ENCODE measurements at regions not wholly inside any gene's neighbourhood (a gene's known extent, or its start where the extent isn't known, plus 50 kb on each side); places are given as distances from the start of the nearest gene placed in this dataset.

GRCh38 chr5:67680099-67680498, 483.5 kb upstream of the CD180 start:
- Histone ChIP-seq H3K27ac (ENCODE audit: low read length, poor library complexity, severe bottlenecking) (no peak overlapping the region), H3K14ac (ENCODE audit: low read length in 2 of 2) (no peak overlapping the region), H3K27me3 (ENCODE audit: control insufficient read depth in 1 of 2, insufficient read depth in 1 of 2, low read length in 2 of 2) (no peaks in the 10 kb centered on the region), H2AFZ (ENCODE audit: low read depth, low read length) (no peak overlapping the region), H3K9ac (ENCODE audit: low read length) (no peak overlapping the region), H2BK120ac (ENCODE audit: low read depth, low read length) (no peak overlapping the region), H3K18ac (ENCODE audit: low read depth in 1 of 2, low read length in 2 of 2) (no peak overlapping the region), H2AK5ac (ENCODE audit: low read length, severe bottlenecking) (no peak overlapping the region), H4K91ac (ENCODE audit: low read length) (no peak overlapping the region), H2BK12ac (ENCODE audit: low read length in 2 of 2) (no peak overlapping the region), H2BK5ac (ENCODE audit: low read depth, low read length, poor library complexity, severe bottlenecking) (no peak overlapping the region), H3K79me1 (replicated peaks; ENCODE audit: low read length, poor library complexity, severe bottlenecking) (no peaks in the 10 kb centered on the region), H3K4me2 (ENCODE audit: low read length, poor library complexity, severe bottlenecking) (no peak overlapping the region), H4K8ac (ENCODE audit: low read length) (no peak overlapping the region), H3K23ac (ENCODE audit: low read length in 2 of 2) (no peak overlapping the region), H3K9me3 (ENCODE audit: control insufficient read depth, low read length) (no peaks in the 10 kb centered on the region), H2BK15ac (ENCODE audit: low read depth, poor library complexity, severe bottlenecking) (no peak overlapping the region), H3K4me1 (ENCODE audit: control insufficient read depth, insufficient read depth, low read depth, low read length) (no peaks in the 10 kb centered on the region), H3K4ac (ENCODE audit: low read depth in 1 of 2, low read length in 2 of 2) (no peak overlapping the region), H3K4me3 (ENCODE audit: insufficient read depth in 1 of 2, low read depth in 1 of 2, low read length in 2 of 2) (no peak overlapping the region), H3K36me3 (ENCODE audit: control insufficient read depth in 1 of 2, insufficient read depth in 2 of 2, low read depth in 1 of 2, low read length in 2 of 2) (no peaks in the 10 kb centered on the region)
- peak; percentile 8 for DNase-seq

- WGBS, result 94% methylated on average over 1 of the region's 7 CpGs
- Histone ChIP-seq H2AFZ (ENCODE audit: low read depth, low read length) (no peak overlapping the region), H3K4ac (ENCODE audit: low read depth in 1 of 2, low read length in 2 of 2) (no peak overlapping the region), H3K27ac (ENCODE audit: low read length, poor library complexity, severe bottlenecking) (no peak overlapping the region), H4K8ac (ENCODE audit: low read length) (no peak overlapping the region), H4K91ac (ENCODE audit: low read length) (no peak overlapping the region), H3K23ac (ENCODE audit: low read length in 2 of 2) (no peak overlapping the region), H2BK5ac (ENCODE audit: low read depth, low read length, poor library complexity, severe bottlenecking) (no peak overlapping the region), H3K14ac (ENCODE audit: low read length in 2 of 2) (no peak overlapping the region), H2BK120ac (ENCODE audit: low read depth, low read length) (no peak overlapping the region), H3K27me3 (ENCODE audit: control insufficient read depth in 1 of 2, insufficient read depth in 1 of 2, low read length in 2 of 2) (no peaks in the 10 kb centered on the region), H3K4me2 (ENCODE audit: low read length, poor library complexity, severe bottlenecking) (no peak overlapping the region), H3K18ac (ENCODE audit: low read depth in 1 of 2, low read length in 2 of 2) (no peak overlapping the region), H2BK12ac (ENCODE audit: low read length in 2 of 2) (no peak overlapping the region), H3K9me3 (ENCODE audit: control insufficient read depth, low read length) (no peaks in the 10 kb centered on the region), H2BK15ac (ENCODE audit: low read depth, poor library complexity, severe bottlenecking) (no peak overlapping the region), H2AK5ac (ENCODE audit: low read length, severe bottlenecking) (no peak overlapping the region), H3K4me3 (ENCODE audit: insufficient read depth in 1 of 2, low read depth in 1 of 2, low read length in 2 of 2) (no peak overlapping the region), H3K79me1 (replicated peaks; ENCODE audit: low read length, poor library complexity, severe bottlenecking) (no peaks in the 10 kb centered on the region), H3K36me3 (ENCODE audit: control insufficient read depth in 1 of 2, insufficient read depth in 2 of 2, low read depth in 1 of 2, low read length in 2 of 2) (no peaks in the 10 kb centered on the region), H3K4me1 (ENCODE audit: control insufficient read depth, insufficient read depth, low read depth, low read length) (no peaks in the 10 kb centered on the region), H3K9ac (ENCODE audit: low read length) (no peak overlapping the region)
- DNase-seq, result no peak
Observed at GRCh38 chr5:67679184-67679841, 482.7 kb upstream of the CD180 start.

- H2AFZ ChIP-seq (ENCODE audit: low read depth, low read length), result no peak overlapping the region
- no peak overlapping the region for H3K14ac ChIP-seq (ENCODE audit: low read length in 2 of 2)
- H3K4ac ChIP-seq (ENCODE audit: low read depth in 1 of 2, low read length in 2 of 2), result no peak overlapping the region
- H3K4me1 ChIP-seq (ENCODE audit: control insufficient read depth, insufficient read depth, low read depth, low read length), result no peaks in the 10 kb centered on the region
- no peak overlapping the region for H3K4me2 ChIP-seq (ENCODE audit: low read length, poor library complexity, severe bottlenecking)
- H3K4me3 ChIP-seq (ENCODE audit: insufficient read depth in 1 of 2, low read depth in 1 of 2, low read length in 2 of 2), result no peak overlapping the region
- H4K91ac ChIP-seq (ENCODE audit: low read length), result no peak overlapping the region
- no peaks in the 10 kb centered on the region for H3K27me3 ChIP-seq (ENCODE audit: control insufficient read depth in 1 of 2, insufficient read depth in 1 of 2, low read length in 2 of 2)
- no peak overlapping the region for H3K9ac ChIP-seq (ENCODE audit: low read length)
- no peak overlapping the region for H2BK12ac ChIP-seq (ENCODE audit: low read length in 2 of 2)
- no peaks in the 10 kb centered on the region for H3K36me3 ChIP-seq (ENCODE audit: control insufficient read depth in 1 of 2, insufficient read depth in 2 of 2, low read depth in 1 of 2, low read length in 2 of 2)
- H3K27ac ChIP-seq (ENCODE audit: low read length, poor library complexity, severe bottlenecking), result no peak overlapping the region
- no peaks in the 10 kb centered on the region for H3K79me1 ChIP-seq (replicated peaks; ENCODE audit: low read length, poor library complexity, severe bottlenecking)
- no peak overlapping the region for H2BK120ac ChIP-seq (ENCODE audit: low read depth, low read length)
- no peak for DNase-seq
- no peak overlapping the region for H2BK15ac ChIP-seq (ENCODE audit: low read depth, poor library complexity, severe bottlenecking)
- H2BK5ac ChIP-seq (ENCODE audit: low read depth, low read length, poor library complexity, severe bottlenecking), result no peak overlapping the region
- 100% methylated on average over 1 of the region's 3 CpGs for WGBS
- H2AK5ac ChIP-seq (ENCODE audit: low read length, severe bottlenecking), result no peak overlapping the region
- H4K8ac ChIP-seq (ENCODE audit: low read length), result no peak overlapping the region
- no peak overlapping the region for H3K23ac ChIP-seq (ENCODE audit: low read length in 2 of 2)
- no peaks in the 10 kb centered on the region for H3K9me3 ChIP-seq (ENCODE audit: control insufficient read depth, low read length)
- H3K18ac ChIP-seq (ENCODE audit: low read depth in 1 of 2, low read length in 2 of 2), result no peak overlapping the region
Observed at GRCh38 chr5:67678594-67678993, 482.0 kb upstream of the CD180 start.

- Histone ChIP-seq H2BK5ac (ENCODE audit: low read depth, low read length, poor library complexity, severe bottlenecking) (no peak overlapping the region), H3K4ac (ENCODE audit: low read depth in 1 of 2, low read length in 2 of 2) (no peak overlapping the region), H3K27ac (ENCODE audit: low read length, poor library complexity, severe bottlenecking) (no peak overlapping the region), H2AK5ac (ENCODE audit: low read length, severe bottlenecking) (no peak overlapping the region), H2BK120ac (ENCODE audit: low read depth, low read length) (no peak overlapping the region), H3K27me3 (ENCODE audit: control insufficient read depth in 1 of 2, insufficient read depth in 1 of 2, low read length in 2 of 2) (no peaks in the 10 kb centered on the region), H2AFZ (ENCODE audit: low read depth, low read length) (no peak overlapping the region), H2BK15ac (ENCODE audit: low read depth, poor library complexity, severe bottlenecking) (no peak overlapping the region), H3K4me1 (ENCODE audit: control insufficient read depth, insufficient read depth, low read depth, low read length) (no peaks in the 10 kb centered on the region), H3K18ac (ENCODE audit: low read depth in 1 of 2, low read length in 2 of 2) (no peak overlapping the region), H4K91ac (ENCODE audit: low read length) (no peak overlapping the region), H3K23ac (ENCODE audit: low read length in 2 of 2) (no peak overlapping the region), H3K14ac (ENCODE audit: low read length in 2 of 2) (no peak overlapping the region), H3K4me2 (ENCODE audit: low read length, poor library complexity, severe bottlenecking) (no peak overlapping the region), H3K9ac (ENCODE audit: low read length) (no peak overlapping the region), H3K9me3 (ENCODE audit: control insufficient read depth, low read length) (no peaks in the 10 kb centered on the region), H3K4me3 (ENCODE audit: insufficient read depth in 1 of 2, low read depth in 1 of 2, low read length in 2 of 2) (no peak overlapping the region), H3K79me1 (replicated peaks; ENCODE audit: low read length, poor library complexity, severe bottlenecking) (no peaks in the 10 kb centered on the region), H2BK12ac (ENCODE audit: low read length in 2 of 2) (peak overlapping the region in 1 of 2 experiments; percentile 6), H3K36me3 (ENCODE audit: control insufficient read depth in 1 of 2, insufficient read depth in 2 of 2, low read depth in 1 of 2, low read length in 2 of 2) (no peaks in the 10 kb centered on the region), H4K8ac (ENCODE audit: low read length) (no peak overlapping the region)
- DNase-seq, result no peak
- 94% methylated on average over 2 of the region's 2 CpGs for WGBS
Observed at GRCh38 chr5:67677422-67677970, 480.9 kb upstream of the CD180 start.
